ENCODE measurements at regions not wholly inside any gene's neighbourhood (a gene's known extent, or its start where the extent isn't known, plus 50 kb on each side); places are given as distances from the start of the nearest gene placed in this dataset.
A peak's percentile ranks its signal among the peaks of the same experiment; 100 is the strongest.

GRCh38 chr20:40808936-40809335, 119.9 kb upstream of the MAFB start:
- peak in 3 of 4 experiments; percentile 21 to 54 (median 48) for DNase-seq

- no peak for DNase-seq
Measured at GRCh38 chr20:40809361-40809760, 120.3 kb upstream of the MAFB start.

GRCh38 chr20:40810332-40811000, 121.4 kb upstream of the MAFB start:
- peak; percentile 52 to 72 (median 70) for DNase-seq

GRCh38 chr20:40811004-40811403, 122.0 kb upstream of the MAFB start:
- DNase-seq = no peak

GRCh38 chr20:40811660-40812414, 122.8 kb upstream of the MAFB start:
- DNase-seq = no peak

- no peak for DNase-seq
Measured at GRCh38 chr20:40812415-40812925, 123.4 kb upstream of the MAFB start.

GRCh38 chr20:40813029-40813431, 124.0 kb upstream of the MAFB start:
- DNase-seq = no peak

GRCh38 chr20:40813708-40814630, 124.9 kb upstream of the MAFB start:
- no peak for DNase-seq

GRCh38 chr20:40814631-40814960, 125.6 kb upstream of the MAFB start:
- no peak for DNase-seq

GRCh38 chr20:40815156-40816038, 126.4 kb upstream of the MAFB start:
- DNase-seq = no peak

- DNase-seq = no peak
Measured at GRCh38 chr20:40816039-40816352, 127.0 kb upstream of the MAFB start.

- no peak for DNase-seq
Measured at GRCh38 chr20:40821429-40821828, 132.4 kb upstream of the MAFB start.

- no peak for DNase-seq
Measured at GRCh38 chr20:40826699-40827098, 137.7 kb upstream of the MAFB start.

- DNase-seq = no peak
Measured at GRCh38 chr20:40835321-40835720, 146.3 kb upstream of the MAFB start.

- no peak for DNase-seq
Measured at GRCh38 chr20:40838509-40838908, 149.5 kb upstream of the MAFB start.

- no peak for DNase-seq
Measured at GRCh38 chr20:40843251-40843650, 154.2 kb upstream of the MAFB start.

- DNase-seq = peak; percentile 9 to 26 (median 20)
Measured at GRCh38 chr20:40844332-40844731, 155.3 kb upstream of the MAFB start.

GRCh38 chr20:40848096-40848495, 159.1 kb upstream of the MAFB start:
- DNase-seq = no peak

GRCh38 chr20:40848526-40848925, 159.5 kb upstream of the MAFB start:
- DNase-seq = no peak

- DNase-seq = no peak
Measured at GRCh38 chr20:40849456-40849855, 160.4 kb upstream of the MAFB start.

GRCh38 chr20:40851051-40851450, 162.0 kb upstream of the MAFB start:
- no peak for DNase-seq

- peak; percentile 17 to 45 (median 43) for DNase-seq
Measured at GRCh38 chr20:40855269-40855668, 166.2 kb upstream of the MAFB start.
